ENCODE measurements at regions not wholly inside any gene's neighbourhood (a gene's known extent, or its start where the extent isn't known, plus 50 kb on each side); places are given as distances from the start of the nearest gene placed in this dataset.

DNA sequence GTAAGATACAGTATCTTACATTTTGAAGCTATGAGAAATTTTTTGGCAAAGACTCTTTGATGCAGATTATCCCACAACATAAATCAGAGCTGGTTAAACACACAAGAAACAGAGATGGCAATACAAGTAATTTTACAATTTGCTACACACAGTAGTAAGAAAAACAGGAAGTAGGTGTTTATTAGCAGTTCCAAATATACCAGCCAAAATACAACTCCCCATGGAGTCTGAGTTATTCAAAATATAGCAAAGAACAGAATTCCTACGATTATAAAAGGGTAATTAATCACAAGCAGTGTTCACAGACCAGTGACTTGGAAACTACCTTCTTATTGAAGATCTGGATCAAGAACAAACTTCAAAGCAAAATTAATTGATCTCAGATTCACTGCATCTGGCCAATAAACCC, 83.9 kb downstream of the BMP4 start:
- TF ChIP-seq, protein P1, sequence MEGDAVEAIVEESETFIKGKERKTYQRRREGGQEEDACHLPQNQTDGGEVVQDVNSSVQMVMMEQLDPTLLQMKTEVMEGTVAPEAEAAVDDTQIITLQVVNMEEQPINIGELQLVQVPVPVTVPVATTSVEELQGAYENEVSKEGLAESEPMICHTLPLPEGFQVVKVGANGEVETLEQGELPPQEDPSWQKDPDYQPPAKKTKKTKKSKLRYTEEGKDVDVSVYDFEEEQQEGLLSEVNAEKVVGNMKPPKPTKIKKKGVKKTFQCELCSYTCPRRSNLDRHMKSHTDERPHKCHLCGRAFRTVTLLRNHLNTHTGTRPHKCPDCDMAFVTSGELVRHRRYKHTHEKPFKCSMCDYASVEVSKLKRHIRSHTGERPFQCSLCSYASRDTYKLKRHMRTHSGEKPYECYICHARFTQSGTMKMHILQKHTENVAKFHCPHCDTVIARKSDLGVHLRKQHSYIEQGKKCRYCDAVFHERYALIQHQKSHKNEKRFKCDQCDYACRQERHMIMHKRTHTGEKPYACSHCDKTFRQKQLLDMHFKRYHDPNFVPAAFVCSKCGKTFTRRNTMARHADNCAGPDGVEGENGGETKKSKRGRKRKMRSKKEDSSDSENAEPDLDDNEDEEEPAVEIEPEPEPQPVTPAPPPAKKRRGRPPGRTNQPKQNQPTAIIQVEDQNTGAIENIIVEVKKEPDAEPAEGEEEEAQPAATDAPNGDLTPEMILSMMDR (IDR thresholded peaks at IDR 0.05; ENCODE audit: insufficient read depth, low read length) = no peak
- TF ChIP-seq GABPA (IDR thresholded peaks at IDR 0.05; ENCODE audit: low read depth) = no peak
- no peak for TF ChIP-seq POLR2AphosphoS5 (IDR thresholded peaks at IDR 0.05; ENCODE audit: low read depth)
- TF ChIP-seq, protein P2, sequence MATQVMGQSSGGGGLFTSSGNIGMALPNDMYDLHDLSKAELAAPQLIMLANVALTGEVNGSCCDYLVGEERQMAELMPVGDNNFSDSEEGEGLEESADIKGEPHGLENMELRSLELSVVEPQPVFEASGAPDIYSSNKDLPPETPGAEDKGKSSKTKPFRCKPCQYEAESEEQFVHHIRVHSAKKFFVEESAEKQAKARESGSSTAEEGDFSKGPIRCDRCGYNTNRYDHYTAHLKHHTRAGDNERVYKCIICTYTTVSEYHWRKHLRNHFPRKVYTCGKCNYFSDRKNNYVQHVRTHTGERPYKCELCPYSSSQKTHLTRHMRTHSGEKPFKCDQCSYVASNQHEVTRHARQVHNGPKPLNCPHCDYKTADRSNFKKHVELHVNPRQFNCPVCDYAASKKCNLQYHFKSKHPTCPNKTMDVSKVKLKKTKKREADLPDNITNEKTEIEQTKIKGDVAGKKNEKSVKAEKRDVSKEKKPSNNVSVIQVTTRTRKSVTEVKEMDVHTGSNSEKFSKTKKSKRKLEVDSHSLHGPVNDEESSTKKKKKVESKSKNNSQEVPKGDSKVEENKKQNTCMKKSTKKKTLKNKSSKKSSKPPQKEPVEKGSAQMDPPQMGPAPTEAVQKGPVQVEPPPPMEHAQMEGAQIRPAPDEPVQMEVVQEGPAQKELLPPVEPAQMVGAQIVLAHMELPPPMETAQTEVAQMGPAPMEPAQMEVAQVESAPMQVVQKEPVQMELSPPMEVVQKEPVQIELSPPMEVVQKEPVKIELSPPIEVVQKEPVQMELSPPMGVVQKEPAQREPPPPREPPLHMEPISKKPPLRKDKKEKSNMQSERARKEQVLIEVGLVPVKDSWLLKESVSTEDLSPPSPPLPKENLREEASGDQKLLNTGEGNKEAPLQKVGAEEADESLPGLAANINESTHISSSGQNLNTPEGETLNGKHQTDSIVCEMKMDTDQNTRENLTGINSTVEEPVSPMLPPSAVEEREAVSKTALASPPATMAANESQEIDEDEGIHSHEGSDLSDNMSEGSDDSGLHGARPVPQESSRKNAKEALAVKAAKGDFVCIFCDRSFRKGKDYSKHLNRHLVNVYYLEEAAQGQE (IDR thresholded peaks at IDR 0.05; ENCODE audit: insufficient replicate concordance, low read depth) = no peak

Measured in HL-60 (cell line).